Gastroesophageal sphincter (tissue), 4 donors: ENCODE measurements at regions not wholly inside any gene's neighbourhood (a gene's known extent, or its start where the extent isn't known, plus 50 kb on each side); places are given as distances from the start of the nearest gene placed in this dataset.

Experiments used
- ATAC-seq: fragments of 150-250 bp; one replicate; pipeline ENCODE4 v1.9.1; 2016; ENCODE audit warnings: mild to moderate bottlenecking, moderate library complexity
- H3K27ac ChIP-seq, 4 donors: fragments of 200-600 bp; sonication (generic) in 3 of 4; 1 replicate in 3 of 4; 2 replicates in 1 of 4; pipeline ENCODE4 v1.5.1; 2016 to 2019
- H3K27me3 ChIP-seq: fragments of 200-600 bp; sonication (generic); one replicate; pipeline ENCODE4 v1.5.1; 2019
- H3K36me3 ChIP-seq, 2 donors: fragments of 200-600 bp; sonication (generic); one replicate each; pipeline ENCODE4 v1.5.1; 2019; ENCODE audit warnings: control low read depth in 1 of 2
- H3K4me1 ChIP-seq, 3 donors: fragments of 200-600 bp; sonication (generic); 1 replicate in 2 of 3; 2 replicates in 1 of 3; pipeline ENCODE4 v1.5.1; 2016 to 2019; ENCODE audit warnings: control low read depth in 2 of 3
- H3K4me3 ChIP-seq, 2 donors: fragments of 200-600 bp; sonication (generic); one replicate each; pipeline ENCODE4 v1.5.1; 2019; ENCODE audit warnings: mild to moderate bottlenecking in 1 of 2, moderate library complexity in 1 of 2
- H3K9me3 ChIP-seq, 3 donors: fragments of 200-600 bp; sonication (generic); one replicate each; pipeline ENCODE4 v1.5.1; 2017 to 2019; ENCODE audit warnings: control low read depth in 2 of 3
- CTCF ChIP-seq, 4 experiments: fragments of 200-600 bp in 2 of 4; fragments of 450-650 bp in 2 of 4; sonication (generic) in 1 of 4; IDR thresholded peaks; one replicate each; pipeline ENCODE4 v1.5.1; 2017 to 2019; ENCODE audit warnings: antibody characterized with exemption in 4 of 4, mild to moderate bottlenecking in 2 of 4, moderate library complexity in 2 of 4
- EP300 ChIP-seq: sonication (generic); formaldehyde crosslinking; IDR thresholded peaks from one replicate; pipeline ENCODE4 v1.6.1; 2017; ENCODE audit warnings: antibody characterized with exemption, mild to moderate bottlenecking
- POLR2A ChIP-seq, 2 donors: fragments of 450-650 bp; IDR thresholded peaks; one replicate each; pipeline ENCODE4 v1.6.1; 2017; ENCODE audit warnings: antibody characterized with exemption in 2 of 2, mild to moderate bottlenecking in 2 of 2, moderate library complexity in 1 of 2
- POLR2AphosphoS5 ChIP-seq: sonication (generic); formaldehyde crosslinking; IDR thresholded peaks from one replicate; pipeline ENCODE4 v1.6.1; 2017; ENCODE audit warnings: antibody characterized with exemption
- WGBS, 2 donors: methylation state at CpG; one replicate each; pipeline ENCODE4 v1.1.5; 2018; ENCODE audit warnings: low coverage in 1 of 2; 5-methylcytosine and 5-hydroxymethylcytosine counted together

GRCh38 chr18:10119528-10119927 lies 205.7 kb downstream of the VAPA start:
- Histone ChIP-seq H3K27ac (no peak overlapping the region), H3K9me3 (no peaks in the 10 kb centered on the region), H3K4me1 (peaks cover 0 to 15% (median 0%) of the 10 kb centered on the region in 3 donors), H3K36me3 (no peaks in the 10 kb centered on the region), H3K4me3 (no peak overlapping the region), H3K27me3 (no peaks in the 10 kb centered on the region)
- TF ChIP-seq EP300 (no peak), POLR2A (IDR thresholded peaks at IDR 0.05) (no peak), CTCF (IDR thresholded peaks at IDR 0.05) (no peak), POLR2AphosphoS5 (no peak)
- no peak for ATAC-seq
- WGBS, 2 donors = 89 to 100% methylated on average over 1 of the region's 1 CpG

DNA sequence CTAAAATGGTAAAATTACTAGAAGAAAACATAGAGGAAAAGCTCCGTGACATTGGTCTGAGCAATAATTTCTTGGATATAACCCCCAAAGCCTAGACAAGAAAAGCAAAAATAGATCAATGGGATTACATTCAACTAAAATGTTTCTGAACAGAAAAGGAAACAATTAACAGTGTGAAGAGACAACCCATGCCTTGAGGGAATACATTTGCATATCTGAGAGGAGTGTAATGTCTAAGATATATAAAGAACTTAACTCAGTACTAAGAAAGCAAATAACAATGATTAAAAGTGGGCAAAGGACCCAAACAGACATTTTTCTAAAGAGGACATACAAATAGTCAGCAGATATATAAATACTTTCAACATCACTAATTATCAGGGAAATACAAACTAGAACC lies 206.2 kb downstream of the VAPA start:
- no peak for ATAC-seq
- Histone ChIP-seq H3K27ac (no peak overlapping the region), H3K4me1 (peaks cover 0 to 15% (median 0%) of the 10 kb centered on the region in 3 donors), H3K36me3 (no peaks in the 10 kb centered on the region), H3K9me3 (no peaks in the 10 kb centered on the region), H3K27me3 (no peaks in the 10 kb centered on the region), H3K4me3 (no peak overlapping the region)
- TF ChIP-seq EP300 (no peak), POLR2A (IDR thresholded peaks at IDR 0.05) (no peak)
- 93 to 100% methylated on average over 1 of the region's 1 CpG for WGBS, 2 donors

GRCh38 chr18:10120622-10121021 lies 206.8 kb downstream of the VAPA start:
- TF ChIP-seq CTCF (IDR thresholded peaks at IDR 0.05) = no peak
- TF ChIP-seq POLR2AphosphoS5 = no peak
- no peak for TF ChIP-seq EP300
- no peak for TF ChIP-seq POLR2A (IDR thresholded peaks at IDR 0.05)
- Histone ChIP-seq H3K27me3 (no peaks in the 10 kb centered on the region), H3K4me1 (peaks cover 0 to 15% (median 0%) of the 10 kb centered on the region in 3 donors), H3K4me3 (no peak overlapping the region), H3K9me3 (no peaks in the 10 kb centered on the region), H3K27ac (no peak overlapping the region), H3K36me3 (no peaks in the 10 kb centered on the region)
- WGBS, 2 donors = 63 to 83% methylated on average over 1 to 3 of the region's 3 CpGs
- no peak for ATAC-seq

DNA sequence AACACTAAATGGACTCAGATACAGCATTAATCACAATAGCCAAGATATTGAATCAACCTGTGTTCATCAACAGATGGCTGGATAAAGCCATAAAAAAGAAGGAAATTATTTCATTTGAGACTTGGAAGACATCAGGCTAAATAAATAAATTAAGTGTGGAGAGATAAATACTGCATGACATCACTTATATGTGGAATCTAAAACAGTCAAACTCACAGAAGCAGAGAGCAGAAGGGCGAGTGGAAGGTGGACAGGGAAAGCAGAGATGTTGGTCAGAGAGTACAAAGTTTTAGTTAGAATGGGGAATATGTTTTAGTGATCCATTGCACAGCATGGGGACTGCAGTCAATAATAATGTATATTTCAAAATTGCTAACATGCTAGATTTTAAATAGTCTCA lies 207.2 kb downstream of the VAPA start:
- 67 to 78% methylated on average over 1 of the region's 1 CpG for WGBS, 2 donors
- TF ChIP-seq POLR2A (IDR thresholded peaks at IDR 0.05) (no peak), POLR2AphosphoS5 (no peak), EP300 (no peak), CTCF (IDR thresholded peaks at IDR 0.05) (no peak)
- H3K27ac ChIP-seq = no peak overlapping the region
- no peaks in the 10 kb centered on the region for H3K9me3 ChIP-seq
- no peaks in the 10 kb centered on the region for H3K27me3 ChIP-seq
- peaks cover 0 to 15% (median 0%) of the 10 kb centered on the region in 3 donors for H3K4me1 ChIP-seq
- no peaks in the 10 kb centered on the region for H3K36me3 ChIP-seq
- no peak for ATAC-seq
- no peak overlapping the region for H3K4me3 ChIP-seq

- Histone ChIP-seq H3K27ac (no peak overlapping the region), H3K9me3 (no peaks in the 10 kb centered on the region), H3K36me3 (no peaks in the 10 kb centered on the region), H3K4me3 (no peak overlapping the region), H3K27me3 (no peaks in the 10 kb centered on the region), H3K4me1 (peaks cover 0 to 15% (median 0%) of the 10 kb centered on the region in 3 donors)
- 47 to 62% methylated on average over 9 of the region's 11 CpGs for WGBS, 2 donors
- peak; percentile 13 for ATAC-seq
- TF ChIP-seq POLR2A (IDR thresholded peaks at IDR 0.05) = no peak
- TF ChIP-seq EP300 = no peak
- no peak for TF ChIP-seq POLR2AphosphoS5
- no peak for TF ChIP-seq CTCF (IDR thresholded peaks at IDR 0.05)
Measured at GRCh38 chr18:10121786-10122515, 208.1 kb downstream of the VAPA start.
